ENCODE measurements at regions not wholly inside any gene's neighbourhood (a gene's known extent, or its start where the extent isn't known, plus 50 kb on each side); places are given as distances from the start of the nearest gene placed in this dataset.

GRCh38 chr2:225937625-225938187 is 538.2 kb downstream of the NYAP2 start:
- Mint-ChIP-seq H3K4me3 (no peak overlapping the region), H3K36me3 (ENCODE audit: low read depth) (no peaks in the 10 kb centered on the region), H3K9me3 (no peaks in the 10 kb centered on the region), H3K27me3 (ENCODE audit: insufficient read depth, low read depth, poor library complexity) (peaks cover 6% of the 10 kb centered on the region), H3K4me1 (no peaks in the 10 kb centered on the region), H3K27ac (no peak overlapping the region)
- Histone ChIP-seq H3K79me2 (replicated peaks; ENCODE audit: insufficient read depth) (no peaks in the 10 kb centered on the region), H3K9me2 (ENCODE audit: insufficient read depth) (peaks cover 6% of the 10 kb centered on the region; the same call in 1 of the 2 replicates), H3K4me3 (no peak overlapping the region), H3K4me1 (ENCODE audit: insufficient read depth) (no peaks in the 10 kb centered on the region), H3F3A (replicated peaks; ENCODE audit: low read depth) (no peaks in the 10 kb centered on the region), H3K4me2 (no peak overlapping the region), H3K27ac (ENCODE audit: low read depth) (no peak overlapping the region), H4K20me1 (replicated peaks; ENCODE audit: insufficient read depth) (no peaks in the 10 kb centered on the region), H2AFZ (no peak overlapping the region), H3K36me3 (ENCODE audit: insufficient read depth) (no peaks in the 10 kb centered on the region), H3K27me3 (ENCODE audit: insufficient read depth) (no peaks in the 10 kb centered on the region)
- ATAC-seq (no peak), DNase-seq (ENCODE audit: low spot score) (no peak)
- no peak for TF ChIP-seq EZH2phosphoT487 (IDR thresholded peaks at IDR 0.05; ENCODE audit: unreplicated experiment)
- no peak for TF ChIP-seq ZNF462 (CRISPR knock-in tag; IDR thresholded peaks at IDR 0.05)
- no peak for TF ChIP-seq ZNF331 (CRISPR knock-in tag; IDR thresholded peaks at IDR 0.05; ENCODE audit: low read depth)
- no peak for TF ChIP-seq CREB1 (CRISPR knock-in tag; IDR thresholded peaks at IDR 0.05; ENCODE audit: low read depth)
- TF ChIP-seq JUNB (IDR thresholded peaks at IDR 0.05; ENCODE audit: unreplicated experiment), result no peak
- TF ChIP-seq, protein P1, sequence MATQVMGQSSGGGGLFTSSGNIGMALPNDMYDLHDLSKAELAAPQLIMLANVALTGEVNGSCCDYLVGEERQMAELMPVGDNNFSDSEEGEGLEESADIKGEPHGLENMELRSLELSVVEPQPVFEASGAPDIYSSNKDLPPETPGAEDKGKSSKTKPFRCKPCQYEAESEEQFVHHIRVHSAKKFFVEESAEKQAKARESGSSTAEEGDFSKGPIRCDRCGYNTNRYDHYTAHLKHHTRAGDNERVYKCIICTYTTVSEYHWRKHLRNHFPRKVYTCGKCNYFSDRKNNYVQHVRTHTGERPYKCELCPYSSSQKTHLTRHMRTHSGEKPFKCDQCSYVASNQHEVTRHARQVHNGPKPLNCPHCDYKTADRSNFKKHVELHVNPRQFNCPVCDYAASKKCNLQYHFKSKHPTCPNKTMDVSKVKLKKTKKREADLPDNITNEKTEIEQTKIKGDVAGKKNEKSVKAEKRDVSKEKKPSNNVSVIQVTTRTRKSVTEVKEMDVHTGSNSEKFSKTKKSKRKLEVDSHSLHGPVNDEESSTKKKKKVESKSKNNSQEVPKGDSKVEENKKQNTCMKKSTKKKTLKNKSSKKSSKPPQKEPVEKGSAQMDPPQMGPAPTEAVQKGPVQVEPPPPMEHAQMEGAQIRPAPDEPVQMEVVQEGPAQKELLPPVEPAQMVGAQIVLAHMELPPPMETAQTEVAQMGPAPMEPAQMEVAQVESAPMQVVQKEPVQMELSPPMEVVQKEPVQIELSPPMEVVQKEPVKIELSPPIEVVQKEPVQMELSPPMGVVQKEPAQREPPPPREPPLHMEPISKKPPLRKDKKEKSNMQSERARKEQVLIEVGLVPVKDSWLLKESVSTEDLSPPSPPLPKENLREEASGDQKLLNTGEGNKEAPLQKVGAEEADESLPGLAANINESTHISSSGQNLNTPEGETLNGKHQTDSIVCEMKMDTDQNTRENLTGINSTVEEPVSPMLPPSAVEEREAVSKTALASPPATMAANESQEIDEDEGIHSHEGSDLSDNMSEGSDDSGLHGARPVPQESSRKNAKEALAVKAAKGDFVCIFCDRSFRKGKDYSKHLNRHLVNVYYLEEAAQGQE (IDR thresholded peaks at IDR 0.05; ENCODE audit: unreplicated experiment), result peak; percentile 62
- no peak for TF ChIP-seq EZH2 (IDR thresholded peaks at IDR 0.05; ENCODE audit: low read depth, unreplicated experiment)
